ENCODE measurements at regions not wholly inside any gene's neighbourhood (a gene's known extent, or its start where the extent isn't known, plus 50 kb on each side); places are given as distances from the start of the nearest gene placed in this dataset.

- TF ChIP-seq CTCF (IDR thresholded peaks at IDR 0.05) (no peak), POLR2A (IDR thresholded peaks at IDR 0.05) (no peak)
These were observed 202.3 kb downstream of the AHR start for GRCh38 chr7:17500736-17501135.
